Posterior vena cava (tissue), 2 donors: ENCODE measurements at regions not wholly inside any gene's neighbourhood (a gene's known extent, or its start where the extent isn't known, plus 50 kb on each side); places are given as distances from the start of the nearest gene placed in this dataset.

ENCODE experiments used
- DNase-seq: peaks from one replicate; pipeline ENCODE4 v3.0.0-alpha.2; 2020; ENCODE audit warnings: low spot score
- intact Hi-C, 2 donors: fragments of 100-400 bp; cut with DNase I; formaldehyde crosslinking; loops; one replicate each; pipeline versions ENCODE4 v1.14.1 to v1.14.2; 2022 to 2023
- donor health status: DM: yes; HTN: yes; CAD: no.
- donor health status: DM: yes; HTN: yes; CAD: no.

GRCh38 chr18:78378983-78379382 is 600.6 kb upstream of the SALL3 start:
- DNase-seq: no peak
- intact Hi-C loops: no loop called here

GRCh38 chr18:78390348-78390951 is 589.2 kb upstream of the SALL3 start:
- intact Hi-C loops: no loop called here
- DNase-seq: no peak

- no peak for DNase-seq
- intact Hi-C loops: no loop called here
Observed at GRCh38 chr18:78390952-78391348, 588.7 kb upstream of the SALL3 start.

GRCh38 chr18:78393086-78393862 is 586.3 kb upstream of the SALL3 start:
- DNase-seq: no peak
- intact Hi-C loops: no loop called here

GRCh38 chr18:78396077-78396476 is 583.5 kb upstream of the SALL3 start:
- no peak for DNase-seq
- intact Hi-C loops: no loop called here

- no peak for DNase-seq
- intact Hi-C loops: no loop called here
Observed at GRCh38 chr18:78396756-78397155, 582.9 kb upstream of the SALL3 start.

GRCh38 chr18:78399992-78400503 is 579.6 kb upstream of the SALL3 start:
- no peak for DNase-seq
- intact Hi-C loops: no loop called here

GRCh38 chr18:78402440-78402839 is 577.2 kb upstream of the SALL3 start:
- intact Hi-C loops: no loop called here

GRCh38 chr18:78402966-78403365 is 576.7 kb upstream of the SALL3 start:
- intact Hi-C loops: no loop called here
- DNase-seq: no peak

More at GRCh38 chr18:78402440-78402839, 577.2 kb upstream of the SALL3 start:
- DNase-seq: no peak

- intact Hi-C loops: no loop called here
- no peak for DNase-seq
Observed at GRCh38 chr18:78403371-78403770, 576.2 kb upstream of the SALL3 start.

- intact Hi-C loops: no loop called here
- DNase-seq: no peak
Observed at GRCh38 chr18:78405763-78406162, 573.9 kb upstream of the SALL3 start.

- no peak for DNase-seq
- intact Hi-C loops: no loop called here
Observed at GRCh38 chr18:78406743-78407465, 572.7 kb upstream of the SALL3 start.

GRCh38 chr18:78407466-78407844 is 572.2 kb upstream of the SALL3 start:
- intact Hi-C loops: no loop called here

GRCh38 chr18:78408623-78409022 is 571.0 kb upstream of the SALL3 start:
- intact Hi-C loops: no loop called here
- DNase-seq: no peak

More at GRCh38 chr18:78407466-78407844, 572.2 kb upstream of the SALL3 start:
- no peak for DNase-seq

- DNase-seq: no peak
- intact Hi-C loops: no loop called here
Observed at GRCh38 chr18:78410094-78410786, 569.4 kb upstream of the SALL3 start.

- intact Hi-C loops: no loop called here
- DNase-seq: no peak
Observed at GRCh38 chr18:78411539-78411938, 568.1 kb upstream of the SALL3 start.

- no peak for DNase-seq
- intact Hi-C loops: no loop called here
Observed at GRCh38 chr18:78414302-78414701, 565.3 kb upstream of the SALL3 start.

GRCh38 chr18:78416853-78417252 is 562.8 kb upstream of the SALL3 start:
- intact Hi-C loops: no loop called here
- no peak for DNase-seq

- no peak for DNase-seq
- intact Hi-C loops: no loop called here
Observed at GRCh38 chr18:78418379-78418778, 561.2 kb upstream of the SALL3 start.

GRCh38 chr18:78419171-78419570 is 560.4 kb upstream of the SALL3 start:
- intact Hi-C loops: no loop called here
- DNase-seq: no peak
